SKM-1 (cell line): ENCODE measurements at regions not wholly inside any gene's neighbourhood (a gene's known extent, or its start where the extent isn't known, plus 50 kb on each side); places are given as distances from the start of the nearest gene placed in this dataset.

Experiments
- DNase-seq: peaks from one replicate; lab custom pipeline; 2025; ENCODE audit not compliant: unreplicated experiment; lab: John Stamatoyannopoulos, UW

- no peak for DNase-seq
Observed at GRCh38 chr5:159836691-159837090, 79.6 kb upstream of the ADRA1B start.

GRCh38 chr5:159837860-159838259 lies 78.4 kb upstream of the ADRA1B start:
- DNase-seq: no peak

GRCh38 chr5:159838551-159839222 lies 77.6 kb upstream of the ADRA1B start:
- no peak for DNase-seq

GRCh38 chr5:159844267-159845121 lies 71.8 kb upstream of the ADRA1B start:
- no peak for DNase-seq

- DNase-seq: no peak
Observed at GRCh38 chr5:159849437-159850083, 66.7 kb upstream of the ADRA1B start.

GRCh38 chr5:159850160-159850559 lies 66.1 kb upstream of the ADRA1B start:
- no peak for DNase-seq

- DNase-seq: no peak
Observed at GRCh38 chr5:159851053-159851452, 65.2 kb upstream of the ADRA1B start.

- DNase-seq: no peak
Observed at GRCh38 chr5:159854916-159855315, 61.4 kb upstream of the ADRA1B start.

GRCh38 chr5:159855476-159856191 lies 60.6 kb upstream of the ADRA1B start:
- no peak for DNase-seq

GRCh38 chr5:159858871-159859270 lies 57.4 kb upstream of the ADRA1B start:
- DNase-seq: no peak

GRCh38 chr5:159861086-159861485 lies 55.2 kb upstream of the ADRA1B start:
- DNase-seq: no peak

- no peak for DNase-seq
Observed at GRCh38 chr5:159864885-159865691, 51.2 kb upstream of the ADRA1B start.

GRCh38 chr5:159866093-159866492 lies 50.2 kb upstream of the ADRA1B start:
- DNase-seq: no peak
